Smooth muscle cell (in vitro differentiated cells): ENCODE measurements at regions not wholly inside any gene's neighbourhood (a gene's known extent, or its start where the extent isn't known, plus 50 kb on each side); places are given as distances from the start of the nearest gene placed in this dataset.

Experiments
- DNase-seq: peaks from one replicate; lab custom pipeline; 2025; ENCODE audit not compliant: unreplicated experiment; lab: John Stamatoyannopoulos, UW
- H2AFZ ChIP-seq: fragments of 200-600 bp; sonication (generic); 2 replicates; pipeline ENCODE4 v1.6.0; 2016; ENCODE audit warnings: antibody characterized with exemption, low read depth, mild to moderate bottlenecking
- H3F3A ChIP-seq: fragments of 200-600 bp; sonication (generic); 2 replicates; pipeline ENCODE4 v1.6.0; 2017; ENCODE audit warnings: antibody characterized with exemption, low read depth
- H3K27ac ChIP-seq: fragments of 200-600 bp; sonication (generic); 2 replicates; pipeline ENCODE4 v1.5.1; 2016; ENCODE audit warnings: low read depth, mild to moderate bottlenecking
- H3K27me3 ChIP-seq: fragments of 200-600 bp; sonication (generic); 2 replicates; pipeline ENCODE4 v1.6.1; 2016; ENCODE audit warnings: low read depth, mild to moderate bottlenecking
- H3K36me3 ChIP-seq: fragments of 200-600 bp; sonication (generic); 2 replicates; pipeline ENCODE4 v1.5.1; 2016; ENCODE audit warnings: low read depth
- H3K4me1 ChIP-seq: fragments of 200-600 bp; sonication (generic); 2 replicates; pipeline ENCODE4 v1.5.1; 2016; ENCODE audit warnings: low read depth
- H3K4me2 ChIP-seq: fragments of 200-600 bp; sonication (generic); 2 replicates; pipeline ENCODE4 v1.6.0; 2016; ENCODE audit warnings: mild to moderate bottlenecking
- H3K4me3 ChIP-seq: fragments of 200-600 bp; sonication (generic); 2 replicates; pipeline ENCODE4 v1.5.1; 2016; ENCODE audit warnings: mild to moderate bottlenecking
- H3K79me2 ChIP-seq: fragments of 200-600 bp; sonication (generic); 2 replicates; pipeline ENCODE4 v1.6.0; 2016; ENCODE audit warnings: low read depth, mild to moderate bottlenecking
- H3K9ac ChIP-seq: fragments of 200-600 bp; sonication (generic); 2 replicates; pipeline ENCODE4 v1.6.0; 2016; ENCODE audit warnings: low read depth
- H3K9me3 ChIP-seq: fragments of 200-600 bp; sonication (generic); replicated peaks from 2 replicates; pipeline ENCODE4 v1.5.1; 2016; ENCODE audit warnings: low read depth
- H4K20me1 ChIP-seq: fragments of 200-600 bp; sonication (generic); 2 replicates; pipeline ENCODE4 v1.6.0; 2016; ENCODE audit warnings: low read depth
- CTCF ChIP-seq: fragments of 200-600 bp; sonication (generic); IDR thresholded peaks from 2 replicates; pipeline ENCODE4 v1.5.1; 2017; ENCODE audit warnings: borderline replicate concordance, mild to moderate bottlenecking, antibody characterized with exemption; ENCODE audit not compliant: insufficient read depth, poor library complexity, severe bottlenecking
- WGBS: methylation state at CpG from one replicate; pipeline ENCODE4 v1.1.7; 2016; ENCODE audit warnings: low lambda C conversion rate; 5-methylcytosine and 5-hydroxymethylcytosine counted together

DNA sequence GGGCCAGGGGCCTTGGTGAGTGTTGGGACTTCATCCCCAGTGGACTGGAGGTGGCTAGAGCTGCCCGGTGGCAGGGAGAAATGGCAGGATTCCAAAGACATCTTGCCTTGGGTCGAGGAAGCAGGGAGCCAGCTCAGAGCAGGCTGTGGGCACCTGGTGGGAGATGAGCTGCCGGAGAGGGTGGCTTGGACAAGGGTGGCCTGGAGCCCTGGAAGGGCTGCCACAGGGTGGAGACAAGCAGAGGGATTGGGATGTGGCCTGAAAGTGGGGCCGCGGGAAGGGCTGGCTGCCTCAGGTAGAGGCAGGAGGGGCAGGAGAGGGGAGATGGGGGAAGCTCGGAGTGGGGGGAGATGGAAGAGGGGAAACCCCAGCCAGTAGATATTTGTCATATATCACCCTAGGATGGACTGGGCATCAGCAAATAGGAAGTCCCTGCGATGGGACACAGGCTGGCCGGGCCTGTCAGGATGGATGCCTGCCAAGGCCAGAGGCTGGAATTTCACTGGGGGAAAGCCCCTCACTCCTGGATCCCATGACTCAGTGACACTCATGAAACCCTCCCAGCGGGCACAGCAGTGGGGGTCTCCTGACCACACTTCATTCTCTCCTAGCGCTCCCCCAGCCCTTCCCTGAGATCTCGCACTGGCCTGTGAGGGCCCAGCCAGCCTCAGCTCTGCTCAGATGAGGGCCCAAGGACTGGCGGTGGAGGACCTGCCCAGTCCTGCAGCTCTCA lies 72.0 kb upstream of the SHISAL1 start:
- 93% methylated on average over 8 of the region's 12 CpGs for WGBS

GRCh38 chr22:44383652-44384562 lies 71.2 kb upstream of the SHISAL1 start:
- Histone ChIP-seq H3K27ac (no peak overlapping the region), H3K36me3 (no peaks in the 10 kb centered on the region), H3K27me3 (peaks cover 5% of the 10 kb centered on the region), H2AFZ (no peak overlapping the region), H4K20me1 (no peaks in the 10 kb centered on the region), H3K4me3 (no peak overlapping the region), H3K4me2 (no peak overlapping the region), H3K79me2 (no peaks in the 10 kb centered on the region), H3K9me3 (no peaks in the 10 kb centered on the region), H3K4me1 (peaks cover 3% of the 10 kb centered on the region), H3K9ac (no peak overlapping the region), H3F3A (no peaks in the 10 kb centered on the region)
- DNase-seq, result no peak
- WGBS, result 86% methylated on average over 14 of the region's 14 CpGs
- no peak for TF ChIP-seq CTCF

More for the DNA sequence above, 72.0 kb upstream of the SHISAL1 start:
- no peak for TF ChIP-seq CTCF
- no peaks in the 10 kb centered on the region for H4K20me1 ChIP-seq
- no peaks in the 10 kb centered on the region for H3K9me3 ChIP-seq
- H3F3A ChIP-seq, result no peaks in the 10 kb centered on the region
- no peak overlapping the region for H3K9ac ChIP-seq
- H3K27me3 ChIP-seq, result peaks cover 5% of the 10 kb centered on the region
- no peak overlapping the region for H3K4me2 ChIP-seq
- H3K79me2 ChIP-seq, result no peaks in the 10 kb centered on the region
- no peak overlapping the region for H2AFZ ChIP-seq
- H3K36me3 ChIP-seq, result no peaks in the 10 kb centered on the region
- no peak for DNase-seq
- no peak overlapping the region for H3K4me3 ChIP-seq
- peaks cover 3% of the 10 kb centered on the region for H3K4me1 ChIP-seq
- H3K27ac ChIP-seq, result no peak overlapping the region

DNA sequence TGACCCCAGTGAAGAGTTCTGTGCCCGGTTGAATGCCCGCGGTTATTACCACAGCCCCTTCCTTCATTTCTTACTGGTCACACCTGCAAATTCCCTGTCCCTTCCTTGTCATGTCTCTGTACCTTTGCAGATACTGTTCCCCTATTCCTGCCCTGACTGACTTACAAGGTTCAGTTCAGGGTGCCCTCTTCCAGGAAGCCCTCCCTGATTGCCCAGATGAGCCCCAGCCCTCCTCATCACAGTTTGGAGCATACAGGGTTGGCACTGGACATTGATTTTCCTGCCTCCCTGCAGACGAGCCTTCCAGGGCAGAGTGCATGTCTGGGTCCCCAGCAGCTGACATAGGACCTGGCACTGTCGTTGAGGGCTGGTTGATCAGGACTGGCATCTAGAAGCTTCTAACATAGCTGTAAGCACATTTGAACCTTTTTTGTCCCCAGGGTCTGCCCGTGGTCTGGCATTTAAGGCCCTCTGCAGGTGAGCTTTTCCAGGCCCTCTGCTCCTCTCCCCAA lies 70.4 kb upstream of the SHISAL1 start:
- DNase-seq, result no peak
- no peak overlapping the region for H3K9ac ChIP-seq
- H3K4me2 ChIP-seq, result no peak overlapping the region
- no peak for TF ChIP-seq CTCF
- 79% methylated on average over 6 of the region's 6 CpGs for WGBS
- H3F3A ChIP-seq, result no peaks in the 10 kb centered on the region
- H4K20me1 ChIP-seq, result no peaks in the 10 kb centered on the region
- H2AFZ ChIP-seq, result no peak overlapping the region
- H3K4me3 ChIP-seq, result no peak overlapping the region
- H3K36me3 ChIP-seq, result no peaks in the 10 kb centered on the region
- H3K79me2 ChIP-seq, result no peaks in the 10 kb centered on the region
- H3K27ac ChIP-seq, result no peak overlapping the region
- H3K27me3 ChIP-seq, result peaks cover 5% of the 10 kb centered on the region
- peaks cover 3% of the 10 kb centered on the region for H3K4me1 ChIP-seq
- H3K9me3 ChIP-seq, result no peaks in the 10 kb centered on the region
